Mesendoderm (in vitro differentiated cells): ENCODE measurements at regions not wholly inside any gene's neighbourhood (a gene's known extent, or its start where the extent isn't known, plus 50 kb on each side); places are given as distances from the start of the nearest gene placed in this dataset.
"Not testable (repeated sequence)": the region's sequence is repeated elsewhere in the genome, so short reads cannot be mapped to it uniquely, and the experiment has no call there.

Source experiments
- DNase-seq: peaks from one replicate; pipeline ENCODE4 v3.0.0; 2013
- H2AK5ac ChIP-seq: 2 replicates; pipeline ENCODE4 v1.6.1; 2013; ENCODE audit warnings: low read length, inconsistent platforms
- H2BK120ac ChIP-seq: 2 replicates; pipeline ENCODE4 v1.6.1; 2013; ENCODE audit warnings: low read depth, mild to moderate bottlenecking, low read length, moderate library complexity, mixed read lengths
- H2BK15ac ChIP-seq: replicated peaks from 2 replicates; pipeline ENCODE4 v1.6.1; 2013; ENCODE audit warnings: low read depth, mild to moderate bottlenecking, moderate library complexity
- H2BK5ac ChIP-seq: 2 replicates; pipeline ENCODE4 v1.6.1; 2013; ENCODE audit warnings: low read length, inconsistent platforms
- H3K18ac ChIP-seq: 2 replicates; pipeline ENCODE4 v1.6.1; 2013; ENCODE audit warnings: mild to moderate bottlenecking, low read length, mixed read lengths
- H3K23ac ChIP-seq: one replicate; pipeline ENCODE4 v1.6.1; 2013; ENCODE audit warnings: low read length
- H3K27ac ChIP-seq: 2 replicates; pipeline ENCODE4 v1.5.1; 2013; ENCODE audit warnings: low read depth, mild to moderate bottlenecking, inconsistent platforms, low read length, moderate library complexity
- H3K27me3 ChIP-seq: 2 replicates; pipeline ENCODE4 v1.6.1; 2013; ENCODE audit warnings: low read length, control low read depth, mild to moderate bottlenecking, inconsistent platforms; ENCODE audit not compliant: insufficient read depth, poor library complexity
- H3K36me3 ChIP-seq: 2 replicates; pipeline ENCODE4 v1.6.1; 2013; ENCODE audit warnings: low read length, inconsistent platforms; ENCODE audit not compliant: control insufficient read depth, insufficient read depth
- H3K4ac ChIP-seq: one replicate; pipeline ENCODE4 v1.6.1; 2013; ENCODE audit warnings: low read depth, mild to moderate bottlenecking, low read length, moderate library complexity
- H3K4me1 ChIP-seq: 2 replicates; pipeline ENCODE4 v1.6.1; 2013; ENCODE audit warnings: low read depth, low read length, inconsistent platforms; ENCODE audit not compliant: control insufficient read depth
- H3K4me2 ChIP-seq: 2 replicates; pipeline ENCODE4 v1.6.1; 2013; ENCODE audit warnings: low read length
- H3K4me3 ChIP-seq: 2 replicates; pipeline ENCODE4 v1.5.1; 2013; ENCODE audit warnings: mild to moderate bottlenecking, low read length
- H3K56ac ChIP-seq: one replicate; pipeline ENCODE4 v1.6.1; 2013; ENCODE audit warnings: low read length
- H3K79me1 ChIP-seq: 2 replicates; pipeline ENCODE4 v1.6.1; 2013; ENCODE audit warnings: low read length, inconsistent platforms
- H3K79me2 ChIP-seq: 2 replicates; pipeline ENCODE4 v1.6.1; 2013; ENCODE audit warnings: mild to moderate bottlenecking, low read length; ENCODE audit not compliant: control insufficient read depth, insufficient read depth
- H3K9ac ChIP-seq: 2 replicates; pipeline ENCODE4 v1.6.1; 2013; ENCODE audit warnings: low read length, inconsistent platforms
- H4K5ac ChIP-seq: one replicate; pipeline ENCODE4 v1.6.1; 2013; ENCODE audit warnings: low read length
- H4K8ac ChIP-seq: one replicate; pipeline ENCODE4 v1.6.1; 2013; ENCODE audit warnings: low read depth, mild to moderate bottlenecking, control low read depth, low read length, moderate library complexity
- WGBS: extraction: QIAGEN DNeasy Blood & Tissue Kit; methylation state at CpG from one replicate; pipeline ENCODE4 v1.1.7; 2013; ENCODE audit warnings: low lambda C conversion rate, missing lambda C conversion rate; ENCODE audit not compliant: insufficient coverage; ENCODE audit errors: extremely low coverage; 5-methylcytosine and 5-hydroxymethylcytosine counted together

DNA sequence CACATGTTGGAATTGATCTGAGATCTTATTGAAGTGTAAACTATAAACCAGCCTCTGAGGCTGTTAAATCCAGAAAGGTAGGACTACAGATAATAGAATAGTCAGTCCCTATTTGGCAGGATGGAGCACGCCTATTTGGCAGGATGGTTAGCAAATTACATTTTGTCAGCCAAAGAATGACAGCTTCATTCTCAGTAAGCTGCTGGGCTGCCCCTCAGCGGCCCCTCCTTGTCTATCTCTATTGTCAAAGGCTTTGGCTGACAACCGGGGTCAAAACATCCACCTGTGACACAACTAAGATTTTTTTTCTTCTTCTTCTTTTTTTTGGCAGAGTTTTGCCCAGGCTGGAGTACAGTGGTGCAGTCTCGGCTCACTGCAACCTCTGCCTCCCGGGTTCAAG is 123.4 kb upstream of the ECI2 start:
- Histone ChIP-seq H4K8ac (no peak overlapping the region), H2AK5ac (no peak overlapping the region), H3K79me2 (no peaks in the 10 kb centered on the region), H3K9ac (no peak overlapping the region), H3K4ac (no peak overlapping the region), H3K18ac (no peak overlapping the region), H2BK120ac (no peak overlapping the region), H3K4me1 (no peaks in the 10 kb centered on the region), H3K36me3 (no peaks in the 10 kb centered on the region), H3K79me1 (no peaks in the 10 kb centered on the region), H3K23ac (no peak overlapping the region), H2BK5ac (no peak overlapping the region), H3K27ac (no peak overlapping the region), H3K56ac (no peak overlapping the region), H4K5ac (no peak overlapping the region), H3K27me3 (no peaks in the 10 kb centered on the region), H3K4me2 (no peak overlapping the region), H3K4me3 (no peak overlapping the region), H2BK15ac (no peak overlapping the region)
- no CpG with 5 or more reads among the region's 5 CpGs for WGBS
- no peak for DNase-seq

DNA sequence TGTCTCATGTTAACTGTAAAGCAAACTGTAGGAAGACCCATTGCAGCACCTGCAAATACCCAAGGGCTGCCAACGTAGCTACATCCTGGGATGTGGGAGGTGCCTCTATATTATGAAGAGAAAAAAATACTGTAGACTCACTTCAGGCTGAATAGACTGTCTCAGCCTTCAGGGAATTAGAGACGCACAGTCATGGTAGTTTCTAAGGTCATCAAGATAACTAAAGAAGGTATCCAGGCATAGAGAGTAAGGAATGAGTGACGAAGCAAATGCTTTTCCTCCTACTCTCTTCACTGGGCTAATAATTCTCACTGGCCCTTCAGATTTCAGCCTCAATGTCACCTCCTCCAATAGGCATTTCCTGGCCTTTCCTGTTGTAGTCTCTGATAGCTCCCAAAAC is 121.6 kb upstream of the ECI2 start:
- Histone ChIP-seq H3K4me1 (no peaks in the 10 kb centered on the region), H2BK5ac (no peak overlapping the region), H3K79me2 (no peaks in the 10 kb centered on the region), H3K23ac (no peak overlapping the region), H3K9ac (no peak overlapping the region), H3K4ac (no peak overlapping the region), H3K27ac (no peak overlapping the region), H4K8ac (no peak overlapping the region), H3K4me2 (no peak overlapping the region), H3K18ac (no peak overlapping the region), H4K5ac (no peak overlapping the region), H3K79me1 (no peaks in the 10 kb centered on the region), H2AK5ac (no peak overlapping the region), H2BK15ac (no peak overlapping the region), H3K4me3 (no peak overlapping the region), H3K27me3 (no peaks in the 10 kb centered on the region), H2BK120ac (no peak overlapping the region), H3K56ac (no peak overlapping the region), H3K36me3 (no peaks in the 10 kb centered on the region)
- DNase-seq: no peak
- no CpG with 5 or more reads among the region's 3 CpGs for WGBS

DNA sequence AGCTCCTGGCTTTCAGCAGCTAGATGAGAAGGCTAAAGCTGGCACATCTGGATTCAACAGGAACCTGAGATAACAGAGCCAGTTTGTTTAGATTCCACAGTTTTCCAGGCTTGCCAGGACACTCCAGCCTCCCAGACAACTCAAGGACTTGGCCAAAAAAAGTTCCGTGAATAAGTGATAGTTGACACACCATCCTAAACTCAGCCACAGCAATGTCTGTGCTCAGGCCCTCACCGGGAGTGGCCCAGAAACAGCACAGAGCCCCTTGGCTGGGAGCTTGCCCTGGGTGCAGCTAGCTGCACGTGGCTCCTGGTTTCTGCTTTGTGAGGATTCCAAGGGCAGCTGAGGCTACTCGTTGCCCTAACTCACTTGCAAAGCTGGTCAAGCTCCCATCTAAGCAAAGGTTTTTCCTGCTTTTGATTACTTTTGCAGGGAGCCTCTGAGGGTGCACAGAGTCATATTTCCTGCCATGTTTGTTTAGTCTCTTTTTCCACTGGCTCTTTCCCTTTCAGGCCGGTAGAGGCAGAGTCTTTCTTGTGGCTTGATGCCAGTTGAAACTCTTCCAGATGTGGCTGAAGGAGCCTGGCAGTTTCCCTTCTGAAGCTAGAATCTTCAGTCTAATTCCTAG is 118.3 kb upstream of the ECI2 start:
- Histone ChIP-seq H3K4me2 (no peak overlapping the region), H3K27me3 (no peaks in the 10 kb centered on the region), H2AK5ac (no peak overlapping the region), H3K79me1 (no peaks in the 10 kb centered on the region), H3K79me2 (no peaks in the 10 kb centered on the region), H3K9ac (no peak overlapping the region), H3K36me3 (no peaks in the 10 kb centered on the region), H3K56ac (no peak overlapping the region), H3K27ac (no peak overlapping the region), H3K4me1 (no peaks in the 10 kb centered on the region), H4K5ac (no peak overlapping the region), H3K23ac (no peak overlapping the region), H3K4ac (no peak overlapping the region), H3K4me3 (no peak overlapping the region), H3K18ac (no peak overlapping the region), H2BK15ac (no peak overlapping the region), H4K8ac (no peak overlapping the region), H2BK5ac (no peak overlapping the region), H2BK120ac (no peak overlapping the region)
- WGBS: no CpG with 5 or more reads among the region's 5 CpGs
- no peak for DNase-seq

- H2BK5ac ChIP-seq, H3K79me1 ChIP-seq, H3K18ac ChIP-seq, H3K4me2 ChIP-seq, H3K4ac ChIP-seq, H3K56ac ChIP-seq, H3K79me2 ChIP-seq, H2BK120ac ChIP-seq, H3K4me1 ChIP-seq, H4K8ac ChIP-seq, H3K4me3 ChIP-seq, H4K5ac ChIP-seq, H3K23ac ChIP-seq, H2AK5ac ChIP-seq, H3K27ac ChIP-seq, H2BK15ac ChIP-seq, DNase-seq, H3K9ac ChIP-seq, H3K36me3 ChIP-seq, H3K27me3 ChIP-seq: not testable (repeated sequence)
- no CpG with 5 or more reads among the region's 5 CpGs for WGBS
Observed at GRCh38 chr6:4252445-4252844, 117.1 kb upstream of the ECI2 start.

GRCh38 chr6:4250645-4251044 is 115.3 kb upstream of the ECI2 start:
- H2BK5ac ChIP-seq: no peak overlapping the region
- H3K79me2 ChIP-seq: no peaks in the 10 kb centered on the region
- H3K9ac ChIP-seq: no peak overlapping the region
- no peaks in the 10 kb centered on the region for H3K79me1 ChIP-seq
- no peak overlapping the region for H3K4me3 ChIP-seq
- WGBS: no CpG with 5 or more reads among the region's 1 CpG
- no peak for DNase-seq
- no peaks in the 10 kb centered on the region for H3K4me1 ChIP-seq
- H3K56ac ChIP-seq: no peak overlapping the region
- no peak overlapping the region for H2BK120ac ChIP-seq
- no peak overlapping the region for H3K4ac ChIP-seq
- no peaks in the 10 kb centered on the region for H3K36me3 ChIP-seq
- H3K23ac ChIP-seq: no peak overlapping the region
- no peak overlapping the region for H2AK5ac ChIP-seq
- no peak overlapping the region for H2BK15ac ChIP-seq
- H4K5ac ChIP-seq: no peak overlapping the region
- no peak overlapping the region for H3K27ac ChIP-seq
- no peaks in the 10 kb centered on the region for H3K27me3 ChIP-seq
- no peak overlapping the region for H4K8ac ChIP-seq
- H3K4me2 ChIP-seq: no peak overlapping the region
- H3K18ac ChIP-seq: no peak overlapping the region

DNA sequence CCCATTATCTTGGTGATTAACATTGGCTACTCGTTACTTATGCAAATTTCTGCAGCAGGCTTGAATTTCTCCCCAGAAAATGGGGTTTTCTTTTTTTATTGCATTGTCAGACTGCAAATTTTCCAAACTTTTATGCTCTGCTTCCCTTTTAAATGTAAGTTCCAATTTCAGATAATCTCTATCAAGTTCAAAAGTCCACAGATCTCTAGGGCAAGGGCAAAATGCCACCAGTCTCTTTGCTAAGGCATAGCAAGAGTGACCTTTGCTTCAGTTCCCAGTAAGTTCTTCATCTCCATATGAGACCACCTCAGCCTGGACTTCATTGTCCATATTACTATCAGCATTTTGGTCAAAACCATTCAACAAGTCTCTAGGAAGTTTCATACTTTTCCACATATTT is 108.5 kb upstream of the ECI2 start:
- not testable (repeated sequence) for H2AK5ac ChIP-seq, H3K9ac ChIP-seq, H2BK120ac ChIP-seq, H3K4ac ChIP-seq, H2BK15ac ChIP-seq, H3K27me3 ChIP-seq, H2BK5ac ChIP-seq, H3K36me3 ChIP-seq, H3K27ac ChIP-seq, H3K79me1 ChIP-seq, H3K18ac ChIP-seq, H3K4me2 ChIP-seq, H4K5ac ChIP-seq, H3K4me3 ChIP-seq, DNase-seq, H3K23ac ChIP-seq, H3K79me2 ChIP-seq, H3K4me1 ChIP-seq, H4K8ac ChIP-seq, H3K56ac ChIP-seq
- WGBS: no CpG with 5 or more reads among the region's 1 CpG
